Suprapubic skin (tissue), 4 donors: ENCODE measurements at regions not wholly inside any gene's neighbourhood (a gene's known extent, or its start where the extent isn't known, plus 50 kb on each side); places are given as distances from the start of the nearest gene placed in this dataset.
"Not testable (repeated sequence)": the region's sequence is repeated elsewhere in the genome, so short reads cannot be mapped to it uniquely, and the experiment has no call there.

Source experiments
- DNase-seq, 2 donors: peaks; one replicate each; pipeline ENCODE4 v3.0.0-alpha.2; 2019; ENCODE audit warnings: low spot score in 2 of 2
- H3K27ac ChIP-seq: fragments of 200-600 bp; sonication (generic); one replicate; pipeline ENCODE4 v1.5.1; 2019
- H3K27me3 ChIP-seq: fragments of 200-600 bp; sonication (generic); one replicate; pipeline ENCODE4 v1.5.1; 2019
- H3K36me3 ChIP-seq: fragments of 200-600 bp; sonication (generic); one replicate; pipeline ENCODE4 v1.5.1; 2019
- H3K4me1 ChIP-seq: fragments of 200-600 bp; sonication (generic); one replicate; pipeline ENCODE4 v1.5.1; 2019
- H3K4me3 ChIP-seq: fragments of 200-600 bp; sonication (generic); one replicate; pipeline ENCODE4 v1.5.1; 2019; ENCODE audit warnings: mild to moderate bottlenecking
- H3K9me3 ChIP-seq: fragments of 200-600 bp; sonication (generic); one replicate; pipeline ENCODE4 v1.5.1; 2019
- CTCF ChIP-seq, 2 donors: fragments of 200-600 bp in 1 of 2; fragments of 450-650 bp in 1 of 2; sonication (generic) in 1 of 2; IDR thresholded peaks; one replicate each; pipeline ENCODE4 v1.5.1; 2016 to 2019; ENCODE audit warnings: antibody characterized with exemption in 2 of 2, mild to moderate bottlenecking in 1 of 2, moderate library complexity in 1 of 2
- EP300 ChIP-seq: sonication (generic); formaldehyde crosslinking; IDR thresholded peaks from one replicate; pipeline ENCODE4 v1.6.1; 2017; ENCODE audit warnings: antibody characterized with exemption
- POLR2A ChIP-seq, 2 donors: fragments of 450-650 bp; IDR thresholded peaks; one replicate each; pipeline ENCODE4 v1.6.1; 2017; ENCODE audit warnings: antibody characterized with exemption in 2 of 2, mild to moderate bottlenecking in 2 of 2, moderate library complexity in 2 of 2
- POLR2AphosphoS5 ChIP-seq, 3 donors: sonication (generic); formaldehyde crosslinking; IDR thresholded peaks; one replicate each; pipeline ENCODE4 v1.6.1; 2017; ENCODE audit warnings: antibody characterized with exemption in 3 of 3
- WGBS: methylation state at CpG from one replicate; pipeline ENCODE4 v1.1.5; 2018; 5-methylcytosine and 5-hydroxymethylcytosine counted together

GRCh38 chr15:47116698-47117097 is 600.6 kb upstream of the SEMA6D start:
- Histone ChIP-seq H3K4me1 (no peaks in the 10 kb centered on the region), H3K9me3 (no peaks in the 10 kb centered on the region), H3K27me3 (no peaks in the 10 kb centered on the region), H3K27ac (no peak overlapping the region), H3K36me3 (no peaks in the 10 kb centered on the region), H3K4me3 (no peak overlapping the region)
- no peak for DNase-seq
- WGBS, result 94% methylated on average over 2 of the region's 2 CpGs
- TF ChIP-seq POLR2A (IDR thresholded peaks at IDR 0.05), result no peak
- TF ChIP-seq POLR2AphosphoS5 (IDR thresholded peaks at IDR 0.05), result no peak
- TF ChIP-seq EP300, result no peak
- no peak for TF ChIP-seq CTCF (IDR thresholded peaks at IDR 0.05)

DNA sequence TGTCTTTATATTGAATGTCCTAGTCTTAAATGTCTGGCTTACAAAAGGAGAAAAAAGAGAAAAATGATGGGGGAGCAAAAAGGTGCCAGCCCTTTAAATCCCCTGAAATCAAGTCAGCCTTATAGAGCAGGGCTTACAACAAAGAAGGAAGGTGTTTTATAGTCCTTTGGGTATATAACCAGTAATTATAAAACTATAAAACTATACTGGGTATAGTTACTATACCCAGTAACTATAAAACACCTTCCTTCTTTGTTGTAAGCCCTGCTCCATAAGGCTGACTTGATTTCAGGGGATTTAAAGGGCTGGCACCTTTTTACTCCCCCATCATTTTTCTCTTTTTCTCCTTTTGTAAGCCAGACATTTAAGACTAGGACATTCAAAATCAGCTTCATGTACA is 598.0 kb upstream of the SEMA6D start:
- no peaks in the 10 kb centered on the region for H3K36me3 ChIP-seq
- H3K27me3 ChIP-seq, result no peaks in the 10 kb centered on the region
- no peak overlapping the region for H3K4me3 ChIP-seq
- TF ChIP-seq POLR2A (IDR thresholded peaks at IDR 0.05), result no peak
- no peak for TF ChIP-seq CTCF (IDR thresholded peaks at IDR 0.05)
- no peak for TF ChIP-seq POLR2AphosphoS5 (IDR thresholded peaks at IDR 0.05)
- no peak for TF ChIP-seq EP300
- H3K4me1 ChIP-seq, result no peaks in the 10 kb centered on the region
- H3K27ac ChIP-seq, result no peak overlapping the region
- no peaks in the 10 kb centered on the region for H3K9me3 ChIP-seq
- no peak for DNase-seq

GRCh38 chr15:47124430-47125102 is 592.7 kb upstream of the SEMA6D start:
- DNase-seq, result no peak
- Histone ChIP-seq H3K27me3 (no peaks in the 10 kb centered on the region), H3K4me3 (no peak overlapping the region), H3K4me1 (no peaks in the 10 kb centered on the region), H3K27ac (no peak overlapping the region), H3K9me3 (no peaks in the 10 kb centered on the region), H3K36me3 (no peaks in the 10 kb centered on the region)
- TF ChIP-seq EP300, result no peak
- TF ChIP-seq CTCF (IDR thresholded peaks at IDR 0.05), result no peak
- no peak for TF ChIP-seq POLR2A (IDR thresholded peaks at IDR 0.05)
- TF ChIP-seq POLR2AphosphoS5 (IDR thresholded peaks at IDR 0.05), result no peak
- WGBS, result 87% methylated on average over 3 of the region's 3 CpGs

DNA sequence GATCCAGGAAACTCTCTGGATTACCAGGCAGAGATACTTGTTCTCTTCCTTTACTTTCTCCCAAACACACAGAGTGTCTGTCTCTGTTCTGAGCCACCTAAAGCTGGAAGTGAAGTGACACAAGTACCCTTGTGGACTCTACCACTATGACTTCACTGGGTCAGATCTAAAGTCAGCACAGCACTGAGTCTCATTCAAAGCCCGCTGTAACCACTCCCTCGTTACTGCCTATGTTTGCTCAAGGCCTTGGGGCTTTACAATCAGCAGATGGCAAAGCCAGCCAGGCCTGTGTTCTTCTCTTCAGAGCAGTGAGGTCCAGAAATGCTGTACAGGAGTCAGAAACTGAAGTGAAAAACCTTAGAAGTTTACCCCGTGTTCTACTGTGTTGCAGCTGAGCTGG is 588.3 kb upstream of the SEMA6D start:
- Histone ChIP-seq H3K36me3 (no peaks in the 10 kb centered on the region), H3K27ac (no peak overlapping the region), H3K4me3 (no peak overlapping the region), H3K27me3 (no peaks in the 10 kb centered on the region), H3K9me3 (no peaks in the 10 kb centered on the region), H3K4me1 (no peaks in the 10 kb centered on the region)
- WGBS, result 100% methylated on average over 3 of the region's 3 CpGs
- DNase-seq, result no peak
- TF ChIP-seq POLR2A (IDR thresholded peaks at IDR 0.05) (no peak), CTCF (IDR thresholded peaks at IDR 0.05) (no peak), EP300 (no peak), POLR2AphosphoS5 (IDR thresholded peaks at IDR 0.05) (no peak)

DNA sequence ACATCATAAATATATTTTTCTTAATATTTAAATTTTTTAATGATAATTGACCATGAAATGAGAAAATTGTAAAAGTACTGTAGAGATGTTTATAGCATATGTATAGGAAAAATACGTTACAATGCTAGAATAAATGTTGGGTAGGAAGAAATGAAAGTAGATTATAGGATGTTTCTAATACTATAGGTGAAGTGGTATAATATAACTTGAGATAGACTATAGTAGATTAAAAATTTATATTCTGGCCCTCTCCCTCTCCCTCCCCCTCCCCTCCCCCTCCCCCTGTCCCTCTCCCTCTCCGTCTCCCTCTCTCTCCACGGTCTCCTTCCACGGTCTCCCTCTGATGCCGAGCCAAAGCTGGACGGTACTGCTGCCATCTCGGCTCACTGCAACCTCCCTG is 585.9 kb upstream of the SEMA6D start:
- H3K36me3 ChIP-seq, H3K4me3 ChIP-seq, H3K27ac ChIP-seq, H3K4me1 ChIP-seq, H3K27me3 ChIP-seq, DNase-seq, H3K9me3 ChIP-seq: not testable (repeated sequence)
- WGBS, result 93% methylated on average over 6 of the region's 7 CpGs

DNA sequence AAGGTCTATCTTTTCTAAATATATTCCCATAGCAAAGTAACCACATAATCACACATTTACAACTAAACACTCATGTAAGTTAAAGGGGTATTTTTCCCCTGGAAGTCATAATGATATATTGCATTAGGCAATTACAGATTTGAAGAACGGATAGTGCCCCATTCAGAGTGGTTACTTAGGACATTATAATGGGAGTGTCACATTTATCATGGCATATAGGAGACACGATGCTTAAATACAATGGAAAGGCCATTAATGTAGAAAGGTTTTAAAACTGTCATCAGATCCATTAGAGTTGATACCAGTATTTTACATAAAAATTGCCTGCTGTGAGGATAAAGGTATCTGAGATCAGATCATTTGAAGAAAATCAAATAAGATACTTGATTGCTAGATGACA is 582.0 kb upstream of the SEMA6D start:
- H3K4me1 ChIP-seq, result no peaks in the 10 kb centered on the region
- no peak for TF ChIP-seq POLR2AphosphoS5 (IDR thresholded peaks at IDR 0.05)
- WGBS, result 61% methylated on average over 2 of the region's 2 CpGs
- no peaks in the 10 kb centered on the region for H3K9me3 ChIP-seq
- no peak overlapping the region for H3K4me3 ChIP-seq
- H3K27ac ChIP-seq, result no peak overlapping the region
- H3K36me3 ChIP-seq, result no peaks in the 10 kb centered on the region
- DNase-seq, result no peak
- no peaks in the 10 kb centered on the region for H3K27me3 ChIP-seq
